MM.1S (cell line): ENCODE measurements at regions not wholly inside any gene's neighbourhood (a gene's known extent, or its start where the extent isn't known, plus 50 kb on each side); places are given as distances from the start of the nearest gene placed in this dataset.

Source experiments
- DNase-seq: peaks from one replicate; pipeline ENCODE4 v3.0.0-alpha.2; 2015
- H2AFZ ChIP-seq: fragments of 300-600 bp; sonication (generic); 2 replicates; pipeline ENCODE4 v1.6.0; 2016; ENCODE audit warnings: antibody characterized with exemption, low read length
- H3F3A ChIP-seq: fragments of 300-600 bp; sonication (generic); 2 replicates; pipeline ENCODE4 v1.6.1; 2016; ENCODE audit warnings: mild to moderate bottlenecking, antibody characterized with exemption, low read length, moderate library complexity, mixed read lengths; ENCODE audit not compliant: insufficient read depth
- H3K27ac ChIP-seq: fragments of 300-600 bp; sonication (generic); 2 replicates; pipeline ENCODE4 v1.5.1; 2016; ENCODE audit warnings: mild to moderate bottlenecking, low read length
- H3K27me3 ChIP-seq: fragments of 300-600 bp; sonication (generic); replicated peaks from 2 replicates; pipeline ENCODE4 v1.6.0; 2016; ENCODE audit warnings: low read length; ENCODE audit not compliant: insufficient read depth
- H3K36me3 ChIP-seq: fragments of 300-600 bp; sonication (generic); replicated peaks from 2 replicates; pipeline ENCODE4 v1.6.1; 2016; ENCODE audit warnings: mild to moderate bottlenecking, low read length, mixed read lengths; ENCODE audit not compliant: insufficient read depth
- H3K4me1 ChIP-seq: fragments of 300-600 bp; sonication (generic); 2 replicates; pipeline ENCODE4 v1.6.1; 2016; ENCODE audit warnings: low read length, mixed read lengths
- H3K4me2 ChIP-seq: fragments of 300-600 bp; sonication (generic); 2 replicates; pipeline ENCODE4 v1.6.0; 2016; ENCODE audit warnings: low read depth, low read length
- H3K4me3 ChIP-seq: fragments of 300-600 bp; sonication (generic); 2 replicates; pipeline ENCODE4 v1.5.1; 2016; ENCODE audit warnings: low read length, mixed read lengths
- H3K79me2 ChIP-seq: fragments of 300-600 bp; sonication (generic); 2 replicates; pipeline ENCODE4 v1.6.1; 2016; ENCODE audit warnings: mixed run types, low read length, mixed read lengths
- H3K9ac ChIP-seq: fragments of 300-600 bp; sonication (generic); 2 replicates; pipeline ENCODE4 v1.6.1; 2016; ENCODE audit warnings: low read length, mixed read lengths
- H3K9me2 ChIP-seq: fragments of 300-600 bp; sonication (generic); replicated peaks from 2 replicates; pipeline ENCODE4 v1.6.1; 2016; ENCODE audit warnings: mild to moderate bottlenecking, low read length, mixed read lengths; ENCODE audit not compliant: insufficient read depth
- H3K9me3 ChIP-seq: fragments of 300-600 bp; sonication (generic); replicated peaks from 2 replicates; pipeline ENCODE4 v1.6.1; 2016; ENCODE audit warnings: mild to moderate bottlenecking, low read length, mixed read lengths; ENCODE audit not compliant: insufficient read depth
- H4K20me1 ChIP-seq: fragments of 300-600 bp; sonication (generic); 2 replicates; pipeline ENCODE4 v1.6.1; 2016; ENCODE audit warnings: mild to moderate bottlenecking, low read length, moderate library complexity, mixed read lengths; ENCODE audit not compliant: insufficient read depth
- CTCF ChIP-seq: fragments of 300-600 bp; sonication (generic); IDR thresholded peaks from 2 replicates; pipeline ENCODE4 v1.5.1; 2016; ENCODE audit warnings: antibody characterized with exemption, low read length, mixed read lengths
- EZH2 ChIP-seq: fragments of 300-600 bp; sonication (generic); optimal IDR thresholded peaks from 2 replicates; pipeline ENCODE3; 2017; ENCODE audit warnings: low read depth, mild to moderate bottlenecking, antibody characterized with exemption, low read length, mixed read lengths
- EZH2phosphoT487 ChIP-seq: fragments of 300-600 bp; sonication (generic); IDR thresholded peaks from 2 replicates; pipeline ENCODE4 v1.6.1; 2018; ENCODE audit warnings: antibody characterized with exemption, low read length

DNA sequence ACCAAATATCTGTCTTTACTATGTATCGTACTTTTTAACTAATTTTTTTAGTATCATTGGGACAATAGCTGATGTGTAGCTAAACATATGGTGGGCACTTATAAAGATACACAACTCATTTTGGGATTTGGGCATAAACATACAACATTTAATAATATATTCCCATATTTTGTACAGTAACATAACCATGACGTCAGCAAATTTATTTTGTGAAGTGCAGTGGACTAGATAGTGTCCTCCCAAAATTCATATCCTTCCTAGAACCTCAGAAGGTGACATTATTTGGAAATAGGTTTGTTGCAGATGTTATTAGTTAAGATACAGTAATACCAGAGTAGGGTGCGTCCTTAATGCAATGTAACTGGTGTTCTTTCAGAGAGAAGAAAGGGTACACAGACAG lies 356.7 kb downstream of the CDH7 start:
- no peaks in the 10 kb centered on the region for H3K4me1 ChIP-seq
- H3K36me3 ChIP-seq: no peaks in the 10 kb centered on the region
- no peaks in the 10 kb centered on the region for H4K20me1 ChIP-seq
- no peaks in the 10 kb centered on the region for H3K27me3 ChIP-seq
- no peaks in the 10 kb centered on the region for H3K9me2 ChIP-seq
- no peak overlapping the region for H3K9ac ChIP-seq
- DNase-seq: no peak
- H3K27ac ChIP-seq: no peak overlapping the region
- H3K4me2 ChIP-seq: no peak overlapping the region
- no peaks in the 10 kb centered on the region for H3F3A ChIP-seq
- H3K9me3 ChIP-seq: no peaks in the 10 kb centered on the region
- no peak overlapping the region for H2AFZ ChIP-seq
- no peak overlapping the region for H3K4me3 ChIP-seq
- no peaks in the 10 kb centered on the region for H3K79me2 ChIP-seq
- TF ChIP-seq EZH2 (no peak), CTCF (no peak), EZH2phosphoT487 (no peak)

DNA sequence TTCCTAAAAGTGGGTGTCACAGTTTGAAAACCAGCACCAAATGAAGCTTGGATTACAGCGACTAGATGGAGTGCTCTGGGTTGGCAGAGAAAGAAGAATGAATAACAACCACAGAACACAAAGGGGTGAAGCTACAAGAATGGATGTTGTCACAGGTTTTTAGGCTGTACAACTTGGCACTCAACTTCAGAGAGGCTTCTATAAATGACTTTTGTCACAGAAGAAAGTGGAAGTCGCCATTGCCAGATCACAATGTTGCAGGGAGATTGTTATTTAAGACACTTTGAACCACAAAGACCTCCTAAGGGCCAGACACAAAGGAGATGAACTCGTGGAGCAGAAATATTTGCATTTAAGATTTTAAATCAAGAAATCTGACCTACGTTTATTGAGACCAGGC lies 354.2 kb downstream of the CDH7 start:
- no peaks in the 10 kb centered on the region for H4K20me1 ChIP-seq
- H3K27ac ChIP-seq: no peak overlapping the region
- H3K36me3 ChIP-seq: no peaks in the 10 kb centered on the region
- H3K9ac ChIP-seq: no peak overlapping the region
- no peaks in the 10 kb centered on the region for H3K9me2 ChIP-seq
- H3K4me2 ChIP-seq: no peak overlapping the region
- no peaks in the 10 kb centered on the region for H3F3A ChIP-seq
- no peak for DNase-seq
- H3K4me1 ChIP-seq: no peaks in the 10 kb centered on the region
- no peaks in the 10 kb centered on the region for H3K79me2 ChIP-seq
- no peak for TF ChIP-seq EZH2
- no peak for TF ChIP-seq CTCF
- no peak for TF ChIP-seq EZH2phosphoT487
- H3K27me3 ChIP-seq: no peaks in the 10 kb centered on the region
- no peak overlapping the region for H2AFZ ChIP-seq
- no peak overlapping the region for H3K4me3 ChIP-seq
- no peaks in the 10 kb centered on the region for H3K9me3 ChIP-seq

- H3K9ac ChIP-seq: no peak overlapping the region
- no peaks in the 10 kb centered on the region for H3F3A ChIP-seq
- no peaks in the 10 kb centered on the region for H3K9me2 ChIP-seq
- no peak for DNase-seq
- no peaks in the 10 kb centered on the region for H3K79me2 ChIP-seq
- no peak overlapping the region for H3K4me3 ChIP-seq
- no peak overlapping the region for H2AFZ ChIP-seq
- H4K20me1 ChIP-seq: no peaks in the 10 kb centered on the region
- H3K4me2 ChIP-seq: no peak overlapping the region
- no peak overlapping the region for H3K27ac ChIP-seq
- H3K27me3 ChIP-seq: no peaks in the 10 kb centered on the region
- H3K4me1 ChIP-seq: no peaks in the 10 kb centered on the region
- H3K9me3 ChIP-seq: no peaks in the 10 kb centered on the region
- no peak for TF ChIP-seq EZH2phosphoT487
- no peak for TF ChIP-seq EZH2
- TF ChIP-seq CTCF: no peak
- H3K36me3 ChIP-seq: no peaks in the 10 kb centered on the region
Measured at GRCh38 chr18:66103550-66103949, 352.7 kb downstream of the CDH7 start.
